H9 (cell line): ENCODE measurements at regions not wholly inside any gene's neighbourhood (a gene's known extent, or its start where the extent isn't known, plus 50 kb on each side); places are given as distances from the start of the nearest gene placed in this dataset.

ENCODE experiments used
- DNase-seq: peaks from one replicate; pipeline ENCODE4 v3.0.0-alpha.2; 2017
- H2AFZ ChIP-seq: one replicate; pipeline ENCODE4 v1.6.1; 2013; ENCODE audit warnings: mild to moderate bottlenecking, low read length, control low read depth, moderate library complexity
- H2AK5ac ChIP-seq: 2 replicates; pipeline ENCODE4 v1.6.1; 2013; ENCODE audit warnings: low read length, control low read depth, mixed read lengths; ENCODE audit not compliant: insufficient read length
- H2BK120ac ChIP-seq: one replicate; pipeline ENCODE4 v1.6.1; 2013; ENCODE audit warnings: low read depth, mild to moderate bottlenecking, low read length, control low read depth, inconsistent platforms; ENCODE audit not compliant: poor library complexity, severe bottlenecking
- H2BK12ac ChIP-seq: 2 replicates; pipeline ENCODE4 v1.6.1; 2013; ENCODE audit warnings: low read length, control low read depth, mixed read lengths, low read depth; ENCODE audit not compliant: insufficient read length
- H2BK15ac ChIP-seq: 2 replicates; pipeline ENCODE4 v1.6.1; 2013; ENCODE audit warnings: low read depth, low read length, control low read depth
- H2BK20ac ChIP-seq: one replicate; pipeline ENCODE4 v1.6.1; 2013; ENCODE audit warnings: low read depth, mild to moderate bottlenecking, low read length, control low read depth, inconsistent platforms; ENCODE audit not compliant: poor library complexity, severe bottlenecking
- H2BK5ac ChIP-seq: 2 replicates; pipeline ENCODE4 v1.6.1; 2013; ENCODE audit warnings: low read length, control low read depth, mixed read lengths; ENCODE audit not compliant: insufficient read length
- H3K14ac ChIP-seq: 2 replicates; pipeline ENCODE4 v1.6.1; 2013; ENCODE audit warnings: low read length, control low read depth; ENCODE audit not compliant: insufficient read depth
- H3K18ac ChIP-seq: 2 replicates; pipeline ENCODE4 v1.6.1; 2013; ENCODE audit warnings: low read depth, mild to moderate bottlenecking, mixed read lengths, low read length, control low read depth; ENCODE audit not compliant: insufficient read length
- H3K23ac ChIP-seq: 2 replicates; pipeline ENCODE4 v1.6.1; 2013; ENCODE audit warnings: low read length, control low read depth, mixed read lengths, low read depth; ENCODE audit not compliant: insufficient read length
- H3K23me2 ChIP-seq: 2 replicates; pipeline ENCODE4 v1.6.1; 2013; ENCODE audit warnings: low read depth, mild to moderate bottlenecking, mixed read lengths, low read length, control low read depth; ENCODE audit not compliant: insufficient read length, poor library complexity, severe bottlenecking
- H3K27ac ChIP-seq: 2 replicates; pipeline ENCODE4 v1.5.1; 2013; ENCODE audit warnings: low read length, control low read depth, mixed read lengths, low read depth; ENCODE audit not compliant: insufficient read length
- H3K27me3 ChIP-seq: 2 replicates; pipeline ENCODE4 v1.6.1; 2013; ENCODE audit warnings: low read length, control low read depth, inconsistent platforms; ENCODE audit not compliant: insufficient read depth
- H3K4ac ChIP-seq: 2 replicates; pipeline ENCODE4 v1.6.1; 2013; ENCODE audit warnings: low read depth, mild to moderate bottlenecking, control low read depth, inconsistent platforms, low read length, moderate library complexity
- H3K4me1 ChIP-seq: 2 replicates; pipeline ENCODE4 v1.6.1; 2013; ENCODE audit warnings: low read length, control low read depth, inconsistent platforms; ENCODE audit not compliant: insufficient read depth
- H3K4me2 ChIP-seq: 2 replicates; pipeline ENCODE4 v1.6.1; 2013; ENCODE audit warnings: low read length, control low read depth, mixed read lengths; ENCODE audit not compliant: insufficient read length, insufficient read depth
- H3K56ac ChIP-seq: 2 replicates; pipeline ENCODE4 v1.6.1; 2013; ENCODE audit warnings: low read depth, mild to moderate bottlenecking, mixed read lengths, low read length, control low read depth; ENCODE audit not compliant: insufficient read length
- H3K79me1 ChIP-seq: 2 replicates; pipeline ENCODE4 v1.6.1; 2013; ENCODE audit warnings: low read depth, mild to moderate bottlenecking, moderate library complexity, low read length, control low read depth, inconsistent platforms; ENCODE audit not compliant: insufficient read depth, poor library complexity, severe bottlenecking
- H3K79me2 ChIP-seq: 2 replicates; pipeline ENCODE4 v1.6.1; 2013; ENCODE audit warnings: low read length, control low read depth, inconsistent platforms; ENCODE audit not compliant: insufficient read depth
- H3K9ac ChIP-seq: 2 replicates; pipeline ENCODE4 v1.6.1; 2013; ENCODE audit warnings: low read length, control low read depth, mixed read lengths; ENCODE audit not compliant: insufficient read length; ENCODE audit errors: extremely low read depth
- H3K9me3 ChIP-seq: one replicate; pipeline ENCODE4 v1.6.1; 2013; ENCODE audit warnings: low read depth, low read length, inconsistent platforms; ENCODE audit not compliant: control insufficient read depth
- H3T11ph ChIP-seq: one replicate; pipeline ENCODE4 v1.6.1; 2013; ENCODE audit warnings: mild to moderate bottlenecking, low read length, control low read depth, inconsistent platforms
- H4K20me1 ChIP-seq: one replicate; pipeline ENCODE4 v1.6.1; 2013; ENCODE audit not compliant: control insufficient read depth, insufficient read length, insufficient read depth
- H4K5ac ChIP-seq: 2 replicates; pipeline ENCODE4 v1.6.1; 2013; ENCODE audit warnings: low read depth, mild to moderate bottlenecking, mixed read lengths, low read length, control low read depth; ENCODE audit not compliant: insufficient read length
- H4K8ac ChIP-seq: replicated peaks from 2 replicates; pipeline ENCODE4 v1.6.1; 2013; ENCODE audit warnings: low read length, control low read depth, mixed read lengths, low read depth; ENCODE audit not compliant: insufficient read length
- H4K91ac ChIP-seq: 2 replicates; pipeline ENCODE4 v1.6.1; 2013; ENCODE audit warnings: low read depth, mild to moderate bottlenecking, moderate library complexity, mixed read lengths, low read length, control low read depth; ENCODE audit not compliant: insufficient read length
- H3K27ac Mint-ChIP-seq, 3 experiments: 2 replicates in 2 of 3; 3 replicates in 1 of 3; pipeline ENCODE4 v1.8.0; 2020 to 2021; ENCODE audit warnings: mixed read lengths in 3 of 3, mild to moderate bottlenecking in 1 of 3, moderate library complexity in 1 of 3
- H3K27me3 Mint-ChIP-seq: 2 replicates; pipeline ENCODE4 v1.8.0; 2021; ENCODE audit warnings: low read depth, mild to moderate bottlenecking, moderate library complexity, mixed read lengths
- H3K36me3 Mint-ChIP-seq, 3 experiments: 2 replicates in 2 of 3; 3 replicates in 1 of 3; pipeline ENCODE4 v1.8.0; 2020 to 2021; ENCODE audit warnings: low read depth in 3 of 3, mixed read lengths in 3 of 3; ENCODE audit not compliant: insufficient read depth in 1 of 3
- H3K4me1 Mint-ChIP-seq, 2 experiments: 2 replicates each; pipeline ENCODE4 v1.8.0; 2020; ENCODE audit warnings: mixed read lengths in 2 of 2
- H3K4me3 Mint-ChIP-seq, 2 experiments: 2 replicates in 1 of 2; 3 replicates in 1 of 2; pipeline ENCODE4 v1.8.0; 2020 to 2021; ENCODE audit warnings: mild to moderate bottlenecking in 2 of 2, mixed read lengths in 2 of 2, moderate library complexity in 1 of 2
- H3K9me3 Mint-ChIP-seq, 2 experiments: 2 replicates in 1 of 2; 3 replicates in 1 of 2; pipeline ENCODE4 v1.8.0; 2020; ENCODE audit warnings: mild to moderate bottlenecking in 2 of 2, mixed read lengths in 2 of 2, moderate library complexity in 1 of 2
- WGBS: extraction: QIAGEN DNeasy Blood & Tissue Kit; methylation state at CpG from one replicate; pipeline ENCODE4 v1.1.7; 2013; ENCODE audit warnings: missing lambda C conversion rate, low lambda C conversion rate, mixed read lengths; ENCODE audit not compliant: insufficient read length; ENCODE audit errors: extremely low coverage; 5-methylcytosine and 5-hydroxymethylcytosine counted together
- TF ChIP-seq, protein P1 (sequence below): fragments of 200-600 bp; sonication (generic); conservative IDR thresholded peaks from 3 replicates; pipeline ENCODE4 v1.8.0; 2021; ENCODE audit warnings: antibody characterized with exemption, mild to moderate bottlenecking

DNA sequence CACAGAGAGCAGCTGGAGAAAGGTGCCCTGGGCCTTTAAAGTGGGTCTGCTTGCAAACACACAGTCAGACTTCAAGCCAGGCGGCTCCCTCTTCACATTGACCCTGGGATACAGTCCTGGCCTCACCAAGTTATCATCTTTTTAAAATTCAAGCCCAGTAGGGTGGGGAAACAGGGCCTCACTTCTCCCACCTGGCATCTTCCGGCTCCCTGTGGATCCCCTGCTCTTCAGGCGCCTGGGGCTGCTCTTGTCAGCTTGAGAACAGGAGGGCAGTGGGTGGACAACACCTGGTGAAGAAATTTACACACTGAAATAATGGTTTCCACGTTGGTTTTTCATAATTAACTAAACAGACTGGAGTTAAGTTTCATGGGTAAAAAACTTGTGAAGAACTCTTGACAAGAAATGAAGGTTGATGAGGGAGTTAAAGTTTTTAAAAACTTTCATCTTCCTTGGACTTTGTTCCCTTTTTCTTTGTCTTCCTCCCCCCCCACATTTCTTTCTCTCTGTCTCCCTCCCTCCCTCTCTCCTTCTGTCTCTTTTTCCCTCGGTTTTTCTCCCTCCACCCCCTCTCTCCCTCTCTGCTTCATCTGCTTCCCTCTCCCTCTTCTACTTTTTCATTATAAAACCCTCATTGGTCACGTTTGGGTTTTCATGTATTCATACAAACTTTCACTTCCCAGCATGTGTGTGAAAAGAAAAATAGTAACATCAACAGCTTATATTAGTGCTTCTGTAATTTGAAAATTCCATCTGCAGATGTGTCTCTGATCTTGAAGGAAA lies 219.6 kb downstream of the DMRT2 start:
- Histone ChIP-seq H3K9me3 (peaks cover 12% of the 10 kb centered on the region), H3K56ac (no peak overlapping the region), H2AFZ (no peak overlapping the region), H2BK20ac (no peak overlapping the region), H3K18ac (no peak overlapping the region), H3K27me3 (no peaks in the 10 kb centered on the region), H4K5ac (no peak overlapping the region), H3T11ph (no peak overlapping the region), H3K23ac (no peak overlapping the region), H2BK12ac (no peak overlapping the region), H2BK15ac (no peak overlapping the region), H3K4ac (no peak overlapping the region), H3K14ac (no peak overlapping the region), H3K27ac (no peak overlapping the region), H2BK120ac (no peak overlapping the region), H4K8ac (no peak overlapping the region), H4K20me1 (no peaks in the 10 kb centered on the region), H3K79me1 (no peaks in the 10 kb centered on the region), H3K9ac (no peak overlapping the region), H3K79me2 (no peaks in the 10 kb centered on the region), H2BK5ac (no peak overlapping the region), H3K4me2 (no peak overlapping the region), H3K4me1 (peaks cover 4% of the 10 kb centered on the region; the same call in 1 of the 2 replicates), H3K23me2 (no peaks in the 10 kb centered on the region), H2AK5ac (no peak overlapping the region), H4K91ac (no peak overlapping the region)
- Mint-ChIP-seq H3K36me3 (no peaks in the 10 kb centered on the region), H3K4me1 (peaks cover 0 to 8% of the 10 kb centered on the region in 2 experiments; a peak in 2 of 4 replicates), H3K27me3 (peaks cover 2% of the 10 kb centered on the region), H3K4me3 (no peak overlapping the region), H3K9me3 (peaks cover 2 to 25% of the 10 kb centered on the region in 2 experiments; a peak in 3 of 5 replicates), H3K27ac (no peak overlapping the region)
- WGBS = no CpG with 5 or more reads among the region's 6 CpGs
- DNase-seq = no peak
- TF ChIP-seq, protein P1, sequence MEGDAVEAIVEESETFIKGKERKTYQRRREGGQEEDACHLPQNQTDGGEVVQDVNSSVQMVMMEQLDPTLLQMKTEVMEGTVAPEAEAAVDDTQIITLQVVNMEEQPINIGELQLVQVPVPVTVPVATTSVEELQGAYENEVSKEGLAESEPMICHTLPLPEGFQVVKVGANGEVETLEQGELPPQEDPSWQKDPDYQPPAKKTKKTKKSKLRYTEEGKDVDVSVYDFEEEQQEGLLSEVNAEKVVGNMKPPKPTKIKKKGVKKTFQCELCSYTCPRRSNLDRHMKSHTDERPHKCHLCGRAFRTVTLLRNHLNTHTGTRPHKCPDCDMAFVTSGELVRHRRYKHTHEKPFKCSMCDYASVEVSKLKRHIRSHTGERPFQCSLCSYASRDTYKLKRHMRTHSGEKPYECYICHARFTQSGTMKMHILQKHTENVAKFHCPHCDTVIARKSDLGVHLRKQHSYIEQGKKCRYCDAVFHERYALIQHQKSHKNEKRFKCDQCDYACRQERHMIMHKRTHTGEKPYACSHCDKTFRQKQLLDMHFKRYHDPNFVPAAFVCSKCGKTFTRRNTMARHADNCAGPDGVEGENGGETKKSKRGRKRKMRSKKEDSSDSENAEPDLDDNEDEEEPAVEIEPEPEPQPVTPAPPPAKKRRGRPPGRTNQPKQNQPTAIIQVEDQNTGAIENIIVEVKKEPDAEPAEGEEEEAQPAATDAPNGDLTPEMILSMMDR = no peak
